HUES48 (cell line): ENCODE measurements at regions not wholly inside any gene's neighbourhood (a gene's known extent, or its start where the extent isn't known, plus 50 kb on each side); places are given as distances from the start of the nearest gene placed in this dataset.
A peak's percentile ranks its signal among the peaks of the same experiment; 100 is the strongest.

Experiments
- H3K27ac ChIP-seq: one replicate; pipeline ENCODE4 v1.7.0; 2013; ENCODE audit warnings: low read depth, low read length, inconsistent platforms
- H3K27me3 ChIP-seq: 2 replicates; pipeline ENCODE4 v1.6.1; 2013; ENCODE audit warnings: mild to moderate bottlenecking, low read length; ENCODE audit not compliant: control insufficient read depth, insufficient read depth
- H3K36me3 ChIP-seq: 2 replicates; pipeline ENCODE4 v1.6.1; 2013; ENCODE audit warnings: low read length; ENCODE audit not compliant: control insufficient read depth, insufficient read depth
- H3K4me1 ChIP-seq: 2 replicates; pipeline ENCODE4 v1.6.1; 2013; ENCODE audit warnings: mild to moderate bottlenecking, low read length; ENCODE audit not compliant: control insufficient read depth, insufficient read depth
- H3K4me3 ChIP-seq: 2 replicates; pipeline ENCODE4 v1.5.1; 2013; ENCODE audit warnings: mild to moderate bottlenecking, low read depth, low read length
- H3K9ac ChIP-seq: 2 replicates; pipeline ENCODE4 v1.6.1; 2013; ENCODE audit warnings: mild to moderate bottlenecking, low read depth, low read length, moderate library complexity
- H3K9me3 ChIP-seq: 2 replicates; pipeline ENCODE4 v1.6.1; 2013; ENCODE audit warnings: low read length; ENCODE audit not compliant: control insufficient read depth, insufficient read depth

GRCh38 chr6:21710216-21710615 lies 116.7 kb downstream of the SOX4 start:
- Histone ChIP-seq H3K4me1 (peaks cover 38% of the 10 kb centered on the region), H3K27me3 (no peaks in the 10 kb centered on the region), H3K27ac (no peak overlapping the region)

GRCh38 chr6:21710908-21711627 lies 117.5 kb downstream of the SOX4 start:
- no peak overlapping the region for H3K4me3 ChIP-seq
- no peak overlapping the region for H3K27ac ChIP-seq
- no peaks in the 10 kb centered on the region for H3K36me3 ChIP-seq

More at GRCh38 chr6:21710216-21710615, 116.7 kb downstream of the SOX4 start:
- no peaks in the 10 kb centered on the region for H3K9me3 ChIP-seq
- no peaks in the 10 kb centered on the region for H3K36me3 ChIP-seq
- H3K4me3 ChIP-seq = no peak overlapping the region
- H3K9ac ChIP-seq = no peak overlapping the region

GRCh38 chr6:21712213-21712612 lies 118.7 kb downstream of the SOX4 start:
- Histone ChIP-seq H3K4me3 (no peak overlapping the region), H3K9ac (no peak overlapping the region), H3K4me1 (peaks cover 44% of the 10 kb centered on the region), H3K27ac (no peak overlapping the region), H3K36me3 (no peaks in the 10 kb centered on the region), H3K9me3 (no peaks in the 10 kb centered on the region), H3K27me3 (no peaks in the 10 kb centered on the region)

More at GRCh38 chr6:21710908-21711627, 117.5 kb downstream of the SOX4 start:
- peaks cover 44% of the 10 kb centered on the region for H3K4me1 ChIP-seq
- no peaks in the 10 kb centered on the region for H3K9me3 ChIP-seq
- no peaks in the 10 kb centered on the region for H3K27me3 ChIP-seq
- no peak overlapping the region for H3K9ac ChIP-seq

- no peak overlapping the region for H3K27ac ChIP-seq
- H3K36me3 ChIP-seq = no peaks in the 10 kb centered on the region
- H3K4me1 ChIP-seq = peaks cover 34% of the 10 kb centered on the region
- H3K9me3 ChIP-seq = no peaks in the 10 kb centered on the region
- H3K9ac ChIP-seq = no peak overlapping the region
- no peaks in the 10 kb centered on the region for H3K27me3 ChIP-seq
- no peak overlapping the region for H3K4me3 ChIP-seq
Observed at GRCh38 chr6:21713481-21713880, 119.9 kb downstream of the SOX4 start.

GRCh38 chr6:21715180-21715579 lies 121.6 kb downstream of the SOX4 start:
- Histone ChIP-seq H3K27me3 (no peaks in the 10 kb centered on the region), H3K4me1 (peaks cover 32% of the 10 kb centered on the region)

GRCh38 chr6:21722510-21722909 lies 129.0 kb downstream of the SOX4 start:
- H3K9me3 ChIP-seq = no peaks in the 10 kb centered on the region
- peaks cover 7% of the 10 kb centered on the region; the same call in 1 of the 2 replicates for H3K36me3 ChIP-seq
- H3K4me3 ChIP-seq = no peak overlapping the region

More at GRCh38 chr6:21715180-21715579, 121.6 kb downstream of the SOX4 start:
- Histone ChIP-seq H3K27ac (no peak overlapping the region), H3K9ac (no peak overlapping the region), H3K4me3 (no peak overlapping the region), H3K36me3 (peaks cover 7% of the 10 kb centered on the region; the same call in 1 of the 2 replicates), H3K9me3 (no peaks in the 10 kb centered on the region)

GRCh38 chr6:21726676-21727075 lies 133.1 kb downstream of the SOX4 start:
- Histone ChIP-seq H3K9ac (no peak overlapping the region), H3K4me1 (peaks cover 29% of the 10 kb centered on the region), H3K9me3 (no peaks in the 10 kb centered on the region), H3K4me3 (no peak overlapping the region), H3K27ac (no peak overlapping the region), H3K27me3 (no peaks in the 10 kb centered on the region), H3K36me3 (no peaks in the 10 kb centered on the region)

More at GRCh38 chr6:21722510-21722909, 129.0 kb downstream of the SOX4 start:
- H3K9ac ChIP-seq = no peak overlapping the region
- peaks cover 29% of the 10 kb centered on the region for H3K4me1 ChIP-seq
- no peaks in the 10 kb centered on the region for H3K27me3 ChIP-seq
- peak overlapping the region; percentile 56 for H3K27ac ChIP-seq

- H3K9ac ChIP-seq = no peak overlapping the region
- H3K27ac ChIP-seq = no peak overlapping the region
- no peak overlapping the region for H3K4me3 ChIP-seq
- peaks cover 35% of the 10 kb centered on the region for H3K4me1 ChIP-seq
- H3K9me3 ChIP-seq = no peaks in the 10 kb centered on the region
- H3K36me3 ChIP-seq = no peaks in the 10 kb centered on the region
- no peaks in the 10 kb centered on the region for H3K27me3 ChIP-seq
Observed at GRCh38 chr6:21728141-21728540, 134.6 kb downstream of the SOX4 start.

GRCh38 chr6:21729431-21729830 lies 135.9 kb downstream of the SOX4 start:
- Histone ChIP-seq H3K4me1 (peaks cover 36% of the 10 kb centered on the region), H3K4me3 (no peak overlapping the region), H3K36me3 (no peaks in the 10 kb centered on the region), H3K9ac (no peak overlapping the region), H3K27me3 (no peaks in the 10 kb centered on the region), H3K9me3 (no peaks in the 10 kb centered on the region), H3K27ac (no peak overlapping the region)

- Histone ChIP-seq H3K27ac (no peak overlapping the region), H3K9me3 (no peaks in the 10 kb centered on the region), H3K4me3 (no peak overlapping the region), H3K9ac (no peak overlapping the region), H3K4me1 (peaks cover 39% of the 10 kb centered on the region), H3K27me3 (no peaks in the 10 kb centered on the region), H3K36me3 (no peaks in the 10 kb centered on the region)
Observed at GRCh38 chr6:21730533-21730932, 137.0 kb downstream of the SOX4 start.

GRCh38 chr6:21731411-21732031 lies 138.0 kb downstream of the SOX4 start:
- no peak overlapping the region for H3K9ac ChIP-seq
- H3K36me3 ChIP-seq = no peaks in the 10 kb centered on the region
- H3K27me3 ChIP-seq = no peaks in the 10 kb centered on the region
- peak overlapping the region; percentile 44 for H3K27ac ChIP-seq
- no peaks in the 10 kb centered on the region for H3K9me3 ChIP-seq
- peaks cover 49% of the 10 kb centered on the region for H3K4me1 ChIP-seq
- H3K4me3 ChIP-seq = no peak overlapping the region
